HG02623 (cell line): ENCODE measurements at regions not wholly inside any gene's neighbourhood (a gene's known extent, or its start where the extent isn't known, plus 50 kb on each side); places are given as distances from the start of the nearest gene placed in this dataset.

ENCODE experiments used
- ATAC-seq: cut with Tn5 transposase; IDR thresholded peaks from one replicate; pipeline ENCODE4 v1.9.1; 2021; ENCODE audit warnings: moderate library complexity; ENCODE audit not compliant: unreplicated experiment

DNA sequence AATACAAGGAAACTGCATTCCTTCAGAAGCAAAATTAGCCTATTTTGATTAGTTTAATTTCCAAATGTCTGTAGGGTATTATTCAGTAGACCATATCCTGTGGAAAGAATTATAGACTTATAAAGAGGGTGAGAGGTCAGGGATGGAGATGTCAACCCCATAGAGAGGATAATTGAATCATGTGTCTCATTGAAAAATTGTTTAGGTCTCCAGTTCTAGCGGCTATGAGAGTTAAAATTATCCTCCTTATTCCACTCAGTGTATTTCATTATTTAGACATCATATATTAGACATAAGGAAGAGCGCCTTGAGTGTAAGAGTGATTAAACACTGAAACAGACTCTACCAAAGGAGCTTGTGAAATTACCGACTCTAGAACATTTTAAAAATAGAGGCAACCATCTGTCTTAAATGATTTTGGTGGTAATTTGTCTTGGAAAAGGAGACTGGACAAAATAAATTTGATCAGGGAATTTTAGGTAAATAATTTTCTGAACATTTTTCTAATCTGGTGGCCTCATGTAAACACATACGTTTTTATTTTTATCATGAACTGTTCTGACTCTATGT lies 654.4 kb upstream of the TENM3 start:
- no peak for ATAC-seq

- ATAC-seq = no peak
Observed at GRCh38 chr4:181592221-181592745, 650.9 kb upstream of the TENM3 start.

GRCh38 chr4:181593703-181594102 lies 649.5 kb upstream of the TENM3 start:
- ATAC-seq = no peak

- no peak for ATAC-seq
Observed at GRCh38 chr4:181594188-181594587, 649.0 kb upstream of the TENM3 start.

- ATAC-seq = no peak
Observed at GRCh38 chr4:181595716-181596115, 647.5 kb upstream of the TENM3 start.

DNA sequence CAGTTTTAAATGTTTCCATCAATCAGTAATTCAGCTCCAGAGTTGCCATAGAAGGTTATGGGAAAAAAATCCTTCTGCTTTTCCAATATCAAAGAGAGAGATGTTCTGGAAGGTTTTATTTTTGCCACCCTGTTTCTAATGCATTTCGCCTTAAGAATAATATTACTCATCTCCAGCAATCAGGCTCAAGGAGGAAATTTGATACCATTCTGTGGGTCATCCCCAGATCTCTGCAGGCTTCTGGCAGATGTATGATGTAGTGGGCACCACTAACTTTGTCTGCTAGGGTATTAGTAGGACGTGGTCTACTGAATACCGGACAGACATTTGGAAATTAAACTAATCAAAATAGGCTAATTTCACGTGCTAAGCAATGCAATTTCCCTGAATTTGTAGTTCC lies 645.4 kb upstream of the TENM3 start:
- no peak for ATAC-seq

DNA sequence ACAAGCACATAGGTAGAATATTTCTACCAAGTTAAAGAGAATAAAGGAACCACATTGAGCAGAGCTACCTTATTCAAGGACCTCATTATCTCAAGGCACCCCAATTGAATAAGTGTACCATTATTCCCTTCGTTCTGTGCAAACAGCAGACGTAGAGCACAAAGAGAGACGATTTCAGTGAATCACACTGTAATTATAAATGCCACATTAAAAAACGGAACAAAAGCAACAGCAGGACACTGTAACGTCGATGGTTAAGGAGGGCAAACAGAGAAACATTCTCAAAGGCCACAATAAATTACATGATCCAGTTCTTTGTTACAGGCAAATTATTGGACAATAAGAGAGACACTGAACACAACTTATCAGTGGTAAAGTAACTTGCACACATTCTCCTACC lies 644.1 kb upstream of the TENM3 start:
- ATAC-seq = no peak

GRCh38 chr4:181601103-181601502 lies 642.1 kb upstream of the TENM3 start:
- ATAC-seq = no peak

- no peak for ATAC-seq
Observed at GRCh38 chr4:181604546-181604945, 638.7 kb upstream of the TENM3 start.

GRCh38 chr4:181606300-181606699 lies 636.9 kb upstream of the TENM3 start:
- no peak for ATAC-seq

DNA sequence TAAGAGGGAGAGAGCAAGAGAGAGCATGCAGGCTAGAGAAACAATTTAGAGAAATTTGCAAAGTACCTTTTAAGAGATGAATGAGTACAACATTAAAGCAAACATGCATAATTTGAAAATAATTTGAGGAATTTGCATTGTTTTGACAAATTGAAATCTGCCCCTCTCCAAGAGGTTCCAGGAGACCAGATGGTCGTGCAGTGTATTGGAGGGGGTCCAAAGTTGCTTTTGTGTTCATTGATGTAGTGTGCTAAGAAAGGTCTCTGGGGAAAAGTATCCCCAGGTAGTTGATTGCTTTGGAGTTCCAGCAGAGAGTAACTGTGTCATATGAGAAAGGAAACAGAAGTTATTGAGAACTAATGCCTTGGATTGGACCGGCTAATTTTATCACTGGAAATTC lies 635.0 kb upstream of the TENM3 start:
- ATAC-seq = no peak

GRCh38 chr4:181611033-181611711 lies 632.0 kb upstream of the TENM3 start:
- no peak for ATAC-seq

GRCh38 chr4:181611946-181612600 lies 631.1 kb upstream of the TENM3 start:
- no peak for ATAC-seq

- no peak for ATAC-seq
Observed at GRCh38 chr4:181613200-181613599, 630.0 kb upstream of the TENM3 start.

GRCh38 chr4:181618038-181618618 lies 625.1 kb upstream of the TENM3 start:
- no peak for ATAC-seq

DNA sequence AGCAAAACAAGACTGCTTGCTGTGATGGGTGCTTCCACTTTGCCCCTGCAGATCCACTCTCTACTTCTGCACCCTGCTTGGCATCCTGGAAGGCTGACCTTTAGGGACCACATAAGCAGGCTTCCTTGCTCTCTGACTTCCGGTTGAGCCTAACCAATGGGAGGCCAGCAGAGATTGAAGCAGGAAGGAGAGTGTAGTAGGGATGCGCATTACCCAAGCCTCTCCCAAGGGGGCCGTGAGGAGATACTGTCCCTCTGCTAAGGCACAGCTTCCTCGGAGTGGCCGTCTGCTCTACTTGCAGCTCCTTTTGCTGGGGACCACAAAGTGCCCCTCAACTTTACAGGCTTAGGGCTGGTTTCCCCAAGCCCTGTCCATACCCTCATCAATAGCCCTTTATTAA lies 624.3 kb upstream of the TENM3 start:
- no peak for ATAC-seq

DNA sequence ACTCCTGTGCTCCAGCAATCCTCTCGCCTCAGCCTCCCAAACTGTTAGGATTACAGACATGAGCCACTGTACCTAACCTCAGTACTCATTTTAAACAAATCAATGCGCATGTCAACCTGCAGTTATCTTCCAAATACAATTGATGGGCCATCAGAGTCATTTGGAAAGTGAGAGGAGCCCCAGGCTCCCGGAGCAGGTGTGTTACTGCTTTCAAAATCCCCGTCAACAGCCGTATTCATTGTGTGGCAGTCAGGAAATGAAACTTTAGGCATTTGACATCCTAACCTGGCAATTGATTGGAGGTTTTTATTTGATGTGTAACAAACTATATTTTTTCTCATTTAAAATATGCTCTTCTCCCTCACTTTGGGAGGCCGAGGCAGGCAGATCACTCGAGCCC lies 623.6 kb upstream of the TENM3 start:
- no peak for ATAC-seq

- no peak for ATAC-seq
Observed at GRCh38 chr4:181637186-181638105, 605.8 kb upstream of the TENM3 start.

DNA sequence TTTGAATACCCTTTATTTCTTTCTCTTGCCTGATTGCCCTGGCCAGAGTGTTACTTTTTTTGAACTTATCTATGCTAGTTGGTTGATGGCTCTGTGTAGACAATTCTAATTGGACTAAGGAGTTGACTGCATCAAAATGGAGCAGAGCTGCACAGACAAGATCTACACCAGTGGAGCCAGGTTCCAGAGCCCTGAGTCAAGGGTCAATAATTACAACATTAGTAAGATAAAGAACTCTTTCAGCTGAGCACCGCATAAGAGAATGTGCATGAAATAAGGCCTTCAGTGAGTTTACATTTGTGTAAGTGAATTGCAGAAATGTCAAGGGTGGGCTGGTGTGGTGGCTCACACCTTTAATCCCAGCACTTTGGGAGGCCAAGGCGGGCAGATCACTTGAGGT lies 599.7 kb upstream of the TENM3 start:
- ATAC-seq = no peak

- ATAC-seq = no peak
Observed at GRCh38 chr4:181645489-181645888, 597.7 kb upstream of the TENM3 start.

- no peak for ATAC-seq
Observed at GRCh38 chr4:181646864-181647263, 596.3 kb upstream of the TENM3 start.
